Dermis microvascular lymphatic vessel endothelial cell (primary cell): ENCODE measurements at regions not wholly inside any gene's neighbourhood (a gene's known extent, or its start where the extent isn't known, plus 50 kb on each side); places are given as distances from the start of the nearest gene placed in this dataset.
A peak's percentile ranks its signal among the peaks of the same experiment; 100 is the strongest.

Experiments used
- DNase-seq, 2 donors: peaks; one replicate each; pipeline versions ENCODE4 v3.0.0 to v3.0.0-alpha.2; 2010; ENCODE audit warnings: low read depth in 2 of 2

DNA sequence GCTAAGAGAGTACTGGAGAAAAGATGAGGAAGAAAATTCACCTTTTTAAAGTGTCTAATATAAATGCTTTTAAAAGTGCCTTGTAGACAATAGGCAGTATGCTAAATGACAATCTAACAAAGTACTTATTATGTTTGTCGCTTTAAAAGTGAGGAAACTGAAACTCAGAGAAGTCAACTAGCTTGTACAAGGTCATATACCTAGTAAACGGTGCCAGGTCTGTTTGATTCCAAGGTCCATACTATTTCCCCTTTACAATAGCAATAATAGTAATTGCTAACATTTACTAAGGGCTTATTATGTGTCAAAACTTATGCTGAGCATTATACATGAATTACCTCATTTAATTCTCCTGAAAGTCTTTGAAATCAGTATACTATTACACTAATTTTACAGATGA, 328.6 kb upstream of the SLC24A2 start:
- no peak for DNase-seq

DNA sequence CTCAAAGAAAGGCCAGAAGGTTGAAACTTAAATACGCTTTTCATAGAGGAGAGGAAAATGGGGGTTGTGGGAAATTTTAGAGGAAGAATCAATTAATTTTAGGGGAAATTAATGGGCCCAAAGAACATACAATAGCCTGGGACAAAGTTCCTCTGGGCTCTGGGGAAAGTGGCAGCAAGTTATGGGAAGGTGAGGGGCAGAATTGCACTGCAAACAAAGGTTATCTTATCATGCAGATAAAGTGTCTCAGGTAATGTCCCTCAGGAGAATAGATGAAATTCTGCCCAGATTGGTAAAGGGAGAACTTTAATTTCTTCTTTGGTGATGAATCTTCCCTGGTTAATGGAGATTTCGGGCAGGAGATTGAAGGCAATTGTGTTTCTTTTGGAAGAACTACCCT, 326.1 kb upstream of the SLC24A2 start:
- DNase-seq: no peak

DNA sequence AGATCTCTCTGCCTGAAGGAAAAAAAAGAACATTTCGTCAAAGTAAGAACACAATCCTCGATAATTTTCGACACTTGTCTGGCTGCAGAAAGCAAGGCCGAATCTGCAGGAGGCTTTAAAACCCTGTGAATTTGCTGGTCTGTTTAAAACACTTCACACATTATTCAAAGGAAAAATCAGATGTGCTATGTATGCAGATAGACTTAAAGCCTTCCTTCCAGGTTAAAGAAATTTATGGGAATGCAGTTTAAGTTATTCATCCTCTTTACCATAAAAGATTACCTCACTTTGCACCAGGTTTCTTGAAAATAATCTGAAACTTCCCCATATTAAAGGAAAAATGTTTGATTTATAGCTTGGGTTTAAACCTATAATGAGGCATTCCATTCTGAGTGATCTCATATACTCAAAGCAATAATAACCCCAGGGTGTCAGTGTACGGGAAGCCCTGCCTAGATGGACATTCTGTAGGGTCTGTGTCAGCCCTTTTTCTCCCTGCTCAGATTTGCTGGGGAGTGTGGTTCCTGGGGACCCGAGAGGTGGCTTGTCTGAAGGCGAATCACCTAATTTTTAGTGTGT, 323.5 kb upstream of the SLC24A2 start:
- no peak for DNase-seq

DNA sequence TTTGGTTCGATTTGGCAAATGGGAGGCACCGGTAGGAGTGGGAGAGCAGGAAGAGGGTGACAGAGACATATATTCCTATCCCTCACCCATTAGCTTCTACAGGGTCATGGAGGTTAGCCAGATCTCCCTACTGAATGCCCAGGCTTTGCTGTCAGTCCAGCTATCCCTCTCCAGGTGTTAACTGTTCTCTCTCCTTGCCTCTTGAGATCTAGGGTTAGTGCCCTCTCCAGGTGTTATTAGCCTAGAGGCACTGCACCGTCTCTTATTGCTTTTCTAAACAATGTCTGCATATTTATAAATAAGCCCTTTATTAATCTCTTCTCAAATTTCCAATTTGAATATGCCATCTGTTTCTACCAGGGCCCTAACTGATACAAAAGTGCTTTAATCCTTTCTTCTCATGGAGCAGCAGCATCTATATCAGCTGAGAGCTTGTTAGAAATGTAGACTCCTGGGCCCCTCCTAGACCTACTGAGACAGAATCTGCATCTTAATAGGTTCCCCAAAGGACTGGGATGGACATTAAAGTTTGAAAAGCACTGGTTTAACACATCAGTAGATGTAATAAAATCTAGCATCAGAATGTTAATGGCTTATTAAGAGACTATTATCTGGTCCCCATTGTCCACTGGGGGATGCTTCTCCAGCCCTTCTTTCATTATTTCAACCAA, 322.5 kb upstream of the SLC24A2 start:
- no peak for DNase-seq

DNA sequence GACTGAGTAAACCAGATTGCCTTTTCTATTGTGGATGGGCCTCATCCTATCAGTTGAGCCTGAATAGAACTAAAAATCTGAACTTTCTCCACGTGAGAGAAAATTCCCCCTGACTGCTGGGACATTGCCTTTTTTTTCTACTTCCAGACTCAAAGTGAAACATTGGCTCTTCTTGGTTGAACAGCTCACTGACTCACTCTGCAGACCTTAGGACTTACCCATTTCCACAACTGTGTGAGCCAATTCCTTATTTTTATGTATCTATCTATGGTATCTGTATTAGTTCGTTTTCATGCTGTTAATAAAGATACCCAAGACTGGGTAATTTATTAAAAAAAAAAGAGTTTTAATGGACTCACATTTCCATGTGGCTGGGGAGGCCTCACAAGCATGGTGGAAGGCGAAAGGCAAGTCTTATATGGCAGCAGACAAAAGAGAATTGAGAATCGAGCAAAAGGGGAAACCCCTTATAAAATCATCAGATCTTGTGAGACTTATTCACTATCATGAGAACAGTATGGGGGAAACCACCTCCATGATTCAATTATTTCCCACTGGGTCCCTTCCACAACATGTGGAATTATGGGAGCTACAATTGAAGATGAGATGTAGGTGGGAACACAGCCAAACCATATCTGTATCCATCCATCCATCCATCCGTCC, 306.7 kb upstream of the SLC24A2 start:
- DNase-seq: no peak

DNA sequence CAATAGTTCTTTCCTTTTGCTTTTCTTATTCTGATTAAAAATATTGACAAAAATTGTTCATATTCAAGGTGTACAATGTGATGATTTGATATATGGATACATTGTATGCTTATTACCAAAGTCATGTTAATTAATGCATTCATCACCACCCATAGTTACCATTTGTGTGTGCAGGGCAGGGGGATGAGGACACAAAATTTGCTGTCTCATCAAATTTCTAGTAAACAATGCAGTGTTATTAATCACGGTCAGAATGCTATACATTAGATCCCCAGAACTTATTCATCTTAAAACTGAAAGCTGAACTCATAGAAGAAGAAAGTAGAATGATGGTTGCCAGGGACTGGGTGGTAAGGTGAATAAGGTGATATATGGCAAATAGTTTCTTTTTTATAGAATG, 303.7 kb upstream of the SLC24A2 start:
- DNase-seq: no peak

DNA sequence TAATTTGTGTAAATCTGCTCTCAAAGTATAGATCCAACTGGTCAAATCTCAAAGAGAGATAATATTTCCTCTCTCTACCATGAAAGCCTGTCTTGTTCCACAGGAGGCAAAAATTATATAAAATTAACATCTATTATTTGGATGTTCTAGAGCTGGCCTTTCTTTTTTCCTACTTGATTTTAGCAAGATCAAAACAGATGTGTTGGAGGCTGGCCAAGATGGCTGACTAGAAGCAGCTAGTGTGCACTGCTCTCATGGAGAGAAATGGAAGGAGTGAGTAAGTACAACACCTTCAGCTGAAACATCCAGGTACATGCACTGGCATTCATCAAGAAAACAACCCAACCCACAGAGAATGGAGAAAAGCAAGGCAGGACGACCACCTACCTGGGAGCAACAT, 298.6 kb upstream of the SLC24A2 start:
- no peak for DNase-seq

DNA sequence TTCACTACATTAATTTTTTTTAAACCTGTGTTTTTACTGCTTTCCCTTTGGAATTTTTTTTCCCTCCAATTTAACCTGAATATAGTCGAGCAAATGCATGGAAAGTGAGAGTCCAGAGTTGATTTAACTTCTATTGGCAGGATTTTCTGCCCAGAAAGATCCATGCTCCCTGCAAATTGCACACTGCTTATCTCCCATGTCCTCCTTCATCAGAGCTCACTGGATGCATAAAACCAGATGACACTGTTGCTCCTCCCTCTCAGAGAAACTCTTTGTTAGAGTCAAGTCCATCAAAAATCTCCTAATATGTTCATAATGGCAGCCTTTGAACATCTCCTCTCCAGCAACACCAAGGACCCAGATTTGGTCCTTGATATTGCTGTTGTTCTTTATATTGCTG, 297.0 kb upstream of the SLC24A2 start:
- DNase-seq: no peak

DNA sequence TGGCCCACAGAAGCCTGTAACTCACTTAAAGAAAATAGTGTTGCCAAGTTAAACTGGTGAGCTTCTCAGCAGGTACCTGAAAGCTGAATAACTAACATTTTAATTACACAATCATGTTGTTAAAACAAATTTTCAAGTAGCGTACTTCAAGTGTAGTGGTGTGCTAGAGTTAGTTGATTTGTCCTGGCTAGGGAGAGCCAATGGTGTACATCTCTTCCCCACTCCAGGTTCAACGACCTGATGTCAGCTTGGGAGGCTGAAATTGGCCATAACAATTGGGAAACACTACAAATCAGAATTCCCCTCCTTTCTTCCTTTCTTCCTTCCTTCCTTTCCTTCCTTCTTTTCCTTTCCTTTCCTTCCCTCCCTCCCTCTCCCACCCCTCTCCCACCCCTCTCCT, 295.3 kb upstream of the SLC24A2 start:
- no peak for DNase-seq

DNA sequence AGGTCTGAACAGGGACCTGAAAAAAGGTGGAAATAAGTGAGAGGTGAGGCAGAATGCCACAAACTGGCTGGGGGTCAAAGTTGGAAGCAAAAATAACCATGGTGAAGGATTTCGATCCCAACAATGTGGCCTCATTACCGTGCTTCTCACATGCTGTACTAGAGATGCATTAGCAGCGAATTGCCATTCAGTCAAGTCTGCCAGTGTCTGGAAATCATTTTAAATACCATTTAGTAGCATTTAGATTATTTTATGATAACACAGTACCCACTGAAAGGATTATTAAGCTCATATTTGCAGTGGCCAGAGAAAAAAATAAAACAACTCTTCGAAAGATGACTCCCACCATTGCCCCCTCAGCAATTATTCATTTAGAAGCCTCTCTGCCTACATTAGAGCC, 294.6 kb upstream of the SLC24A2 start:
- DNase-seq: no peak

DNA sequence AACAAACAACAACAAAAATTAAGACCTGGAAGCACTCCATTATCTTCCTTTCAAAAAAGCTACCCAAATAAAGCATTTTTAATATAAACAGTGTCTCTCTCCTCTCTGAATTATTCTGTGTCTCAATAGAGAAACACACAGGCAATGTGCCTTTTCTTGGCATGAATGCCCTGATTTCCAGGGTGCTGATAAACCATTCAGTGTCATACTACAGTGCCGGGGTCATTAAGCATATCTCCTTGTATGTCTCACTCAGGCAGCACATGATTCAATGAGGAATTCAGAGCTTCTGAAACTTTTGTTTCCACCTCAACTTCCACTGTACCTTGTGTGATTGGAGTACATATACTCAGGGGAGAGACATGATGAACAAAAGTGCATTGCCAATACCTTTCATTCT, 294.0 kb upstream of the SLC24A2 start:
- no peak for DNase-seq

DNA sequence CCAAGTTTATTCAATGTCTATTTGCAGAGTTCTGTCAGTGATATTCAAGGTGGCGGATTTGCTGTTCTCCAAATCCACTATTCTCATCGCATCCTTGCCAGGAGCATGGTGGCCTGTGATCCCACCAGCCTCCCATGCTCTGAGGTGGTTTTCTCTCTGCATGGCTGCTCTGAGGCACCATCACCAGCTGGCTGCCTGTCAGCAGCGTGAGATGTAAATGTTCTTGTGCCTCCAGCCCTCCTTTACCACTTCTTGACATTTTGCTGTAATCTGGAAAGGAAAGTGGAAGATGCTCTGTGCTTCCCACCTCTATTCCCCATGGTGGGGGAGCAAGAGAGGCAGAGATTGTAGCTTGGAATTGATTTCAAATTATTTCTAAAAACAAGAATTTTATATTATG, 293.6 kb upstream of the SLC24A2 start:
- DNase-seq: no peak

DNA sequence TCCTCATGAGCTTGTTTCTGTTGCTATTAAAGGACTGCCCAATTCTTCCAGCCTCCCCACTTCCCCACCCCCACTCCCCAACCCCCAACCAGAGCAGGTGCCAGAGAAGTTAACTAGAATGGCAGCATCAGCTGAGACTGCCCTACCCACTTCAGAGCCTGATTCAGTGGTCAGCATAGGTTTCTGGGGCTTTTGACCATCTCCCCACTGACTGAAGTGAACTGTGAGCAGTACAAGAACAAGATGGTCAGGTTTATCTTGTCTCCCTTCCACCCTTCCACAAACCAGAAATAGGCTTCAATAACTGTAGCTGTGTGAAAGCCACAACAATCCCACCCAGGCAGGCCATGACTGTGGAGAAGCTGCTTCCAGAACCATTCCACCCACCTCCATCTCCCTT, 289.4 kb upstream of the SLC24A2 start:
- no peak for DNase-seq

DNA sequence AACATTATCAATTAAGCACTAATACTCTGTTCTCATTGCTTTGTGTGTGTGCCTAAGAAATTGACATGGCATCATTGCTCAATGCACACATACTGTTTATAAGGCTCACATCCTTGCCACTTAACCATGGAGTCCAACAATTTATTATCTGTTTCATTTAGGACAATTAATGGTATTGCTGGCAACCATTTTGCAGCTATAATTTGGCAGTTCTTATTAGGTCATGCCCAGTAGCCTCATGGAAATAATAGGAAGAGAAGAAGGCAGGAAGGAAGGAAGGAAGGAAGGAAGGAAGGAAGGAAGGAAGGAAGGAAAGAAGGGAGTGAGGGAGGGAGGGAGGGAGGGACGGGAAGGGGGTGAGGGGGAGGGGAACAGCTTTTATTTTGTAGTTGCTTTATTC, 285.5 kb upstream of the SLC24A2 start:
- no peak for DNase-seq

DNA sequence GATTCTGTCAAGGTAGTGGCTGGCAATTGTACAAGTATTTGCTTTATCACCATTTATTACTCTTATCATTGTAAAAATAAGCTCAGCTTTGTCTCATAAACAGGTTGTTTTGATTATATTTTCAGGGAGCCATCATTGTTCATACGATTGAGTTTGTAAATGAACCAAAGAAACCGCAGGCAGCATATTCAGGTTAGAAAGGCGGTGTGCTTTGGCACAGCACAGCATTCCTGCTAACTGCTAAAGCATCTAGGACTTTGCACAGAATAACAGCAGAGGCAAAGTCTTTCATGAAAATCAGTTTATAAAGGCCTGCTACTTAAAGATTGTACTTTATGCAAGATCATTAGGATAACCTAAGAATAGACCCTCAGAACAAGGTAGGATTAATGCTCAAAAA, 281.5 kb upstream of the SLC24A2 start:
- DNase-seq: no peak

DNA sequence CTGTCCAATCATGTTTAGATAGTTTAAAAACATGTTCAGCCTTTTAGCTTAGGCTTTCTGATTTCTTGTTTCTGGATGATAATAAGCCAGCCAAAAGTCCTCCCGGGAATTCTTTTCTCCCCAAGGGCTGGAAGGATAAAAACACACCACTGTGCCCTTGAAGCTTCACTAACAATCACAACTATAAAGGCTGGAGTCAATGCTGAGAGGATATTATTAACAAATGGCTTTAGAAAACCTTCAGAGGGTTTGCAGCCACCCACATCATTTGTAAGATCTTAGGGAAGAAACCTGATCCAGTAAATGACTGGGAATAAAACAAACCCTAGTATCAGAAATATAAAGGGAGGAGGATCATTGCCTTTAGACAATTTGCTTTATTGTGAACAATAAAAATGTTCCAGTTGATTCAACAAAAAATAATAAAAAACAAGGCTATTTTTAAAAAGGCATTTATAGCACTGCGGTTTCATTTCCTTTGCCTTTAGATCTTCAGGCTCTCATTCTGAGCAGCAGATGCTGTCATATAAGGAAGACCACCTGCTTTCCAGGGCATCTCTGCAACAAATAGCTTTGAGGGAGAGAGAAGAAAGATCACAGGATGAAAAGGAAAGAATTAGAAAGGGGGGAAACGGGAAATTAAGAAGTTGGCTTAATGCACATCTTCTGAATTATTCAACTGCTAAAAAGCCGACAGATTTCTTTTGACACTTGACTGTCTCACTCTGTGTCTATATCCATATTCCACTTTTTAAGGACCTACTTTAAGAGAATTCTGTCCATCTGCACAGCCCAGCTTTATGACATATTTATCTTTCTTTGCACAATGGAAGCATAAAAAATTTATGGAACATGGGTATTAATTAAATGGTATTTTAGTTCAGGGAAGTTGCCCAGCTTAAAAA, 277.2 kb upstream of the SLC24A2 start:
- no peak for DNase-seq

DNA sequence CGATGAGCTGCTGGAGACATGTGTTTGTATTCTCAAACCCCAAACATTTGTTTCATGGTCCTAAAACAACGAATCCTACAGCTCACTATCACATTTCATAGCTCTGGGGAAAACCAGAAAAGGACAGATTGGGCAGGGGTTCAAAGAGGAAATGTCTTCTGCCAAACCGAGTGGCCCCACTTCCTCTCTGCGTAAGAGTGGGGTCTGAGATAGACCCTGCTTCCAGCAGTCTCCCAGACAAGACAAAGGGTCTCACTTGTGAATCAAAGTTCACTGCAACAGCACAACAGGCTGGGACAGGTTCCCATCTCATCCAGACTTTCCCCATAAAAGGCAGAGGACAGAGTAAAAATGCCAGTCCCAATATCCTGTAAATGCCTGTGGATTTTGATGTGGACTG, 276.2 kb upstream of the SLC24A2 start:
- peak in 1 of 2 donors; percentile 49 for DNase-seq

DNA sequence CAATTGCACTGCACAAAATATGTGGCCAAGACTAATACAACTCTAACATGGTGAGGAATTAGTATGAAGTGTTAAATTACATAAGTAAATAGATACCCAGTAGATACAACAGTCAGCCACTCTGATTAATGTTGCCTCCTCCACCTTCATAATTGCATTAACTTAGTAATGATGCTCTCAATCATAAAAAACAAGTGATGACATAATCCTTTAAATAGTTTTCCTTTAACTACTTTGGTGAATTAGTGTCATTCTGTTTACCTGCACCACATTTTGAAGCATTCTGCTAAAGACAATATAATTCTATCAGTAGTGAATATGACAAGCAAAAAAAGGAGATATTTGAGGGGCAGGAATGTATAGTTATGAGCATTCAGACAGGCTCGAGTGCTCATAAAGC, 265.9 kb upstream of the SLC24A2 start:
- no peak for DNase-seq

DNA sequence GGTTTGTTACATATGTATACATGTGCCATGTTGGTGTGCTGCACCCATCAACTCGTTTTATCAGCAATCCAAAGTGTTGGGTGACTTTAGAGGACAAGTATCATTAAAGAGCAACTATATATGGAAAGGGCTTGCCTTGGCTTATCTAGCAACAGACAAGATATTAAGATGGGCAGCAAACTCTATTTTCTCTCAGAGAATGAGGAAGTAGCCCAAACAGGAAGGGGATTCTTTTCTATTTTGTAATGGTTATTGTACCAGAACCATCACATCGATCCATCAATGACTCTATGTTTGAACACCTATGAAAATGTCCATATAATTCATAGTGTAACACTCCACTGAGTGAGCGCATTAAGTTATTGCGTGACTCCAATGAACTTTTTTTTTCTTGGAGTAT, 260.1 kb upstream of the SLC24A2 start:
- no peak for DNase-seq

DNA sequence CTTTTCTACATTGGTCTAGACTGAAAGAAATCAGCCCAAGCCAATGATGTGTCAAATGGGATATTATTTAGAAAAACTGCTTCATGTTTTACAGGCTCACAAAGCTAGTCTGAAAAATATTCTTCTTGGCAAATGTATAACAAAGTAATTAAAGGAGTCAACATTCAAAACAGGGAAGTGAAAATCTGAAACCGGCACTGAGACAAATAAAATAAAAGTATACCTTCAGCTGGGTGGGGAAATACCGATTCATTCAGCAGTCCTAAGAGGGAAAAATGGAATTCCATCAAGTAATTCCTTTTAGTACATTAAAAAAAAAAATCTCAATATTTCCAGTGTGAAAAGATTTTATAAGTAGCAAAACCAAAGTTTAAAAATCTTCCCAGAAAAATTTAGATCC, 259.6 kb upstream of the SLC24A2 start:
- DNase-seq: no peak

DNA sequence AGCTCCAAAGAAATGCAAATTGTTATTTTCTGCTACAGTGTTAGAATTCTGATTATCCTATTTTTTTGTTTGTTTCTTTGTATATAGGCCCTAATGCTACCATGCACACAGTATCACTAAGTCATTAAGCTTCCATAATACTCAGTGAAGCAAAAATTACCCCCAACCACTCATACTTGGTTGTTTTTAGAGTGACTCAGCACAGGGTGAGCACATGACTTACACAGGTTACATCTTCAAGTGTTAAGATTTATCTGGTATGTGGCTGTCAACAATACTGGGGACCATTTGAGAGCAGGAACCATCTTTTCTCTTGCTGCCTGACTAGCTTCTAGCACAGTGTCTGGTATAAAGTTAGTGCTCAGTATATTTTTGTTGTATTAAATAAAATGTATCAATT, 255.8 kb upstream of the SLC24A2 start:
- no peak for DNase-seq

DNA sequence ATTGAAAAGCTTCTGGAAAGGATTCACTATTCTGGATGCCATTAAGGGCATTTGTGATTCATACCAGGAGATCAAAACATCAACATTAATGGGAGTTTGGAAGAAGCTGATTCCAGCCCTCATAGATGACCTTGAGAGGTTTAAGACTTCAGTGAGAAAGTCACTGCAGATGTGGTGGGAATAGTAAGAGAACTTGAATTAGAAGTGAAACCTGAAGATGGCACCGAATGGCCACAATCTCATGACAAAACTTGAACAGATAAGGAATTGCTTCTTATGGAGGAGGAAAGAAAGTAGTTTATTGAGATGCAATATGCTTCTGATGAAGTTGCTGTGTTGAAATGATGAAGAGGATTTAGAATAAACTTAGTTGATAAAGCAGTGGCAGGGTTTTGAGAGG, 254.6 kb upstream of the SLC24A2 start:
- DNase-seq: no peak
